ENCODE measurements at regions not wholly inside any gene's neighbourhood (a gene's known extent, or its start where the extent isn't known, plus 50 kb on each side); places are given as distances from the start of the nearest gene placed in this dataset.

- Histone ChIP-seq H3K4me3 (no peak overlapping the region), H3K9me3 (no peaks in the 10 kb centered on the region), H3K4me1 (no peaks in the 10 kb centered on the region), H3K36me3 (no peaks in the 10 kb centered on the region), H3K27ac (no peak overlapping the region), H3K27me3 (no peaks in the 10 kb centered on the region)
- in situ Hi-C loops (cut with MboI; ENCODE audit: low sequenced_read_pairs in 4 of 4): no loop called here
- DNase-seq (no peak), ATAC-seq (no peak)
- TF ChIP-seq CTCF (IDR thresholded peaks at IDR 0.05 in 4 of 5, conservative IDR thresholded peaks at IDR 0.05 in 1 of 5) (no peak), POLR2A (IDR thresholded peaks at IDR 0.05) (no peak)
- intact Hi-C loops (cut with DNase I; ENCODE audit: low total_unique reads): no loop called here
Measured at GRCh38 chr1:79478728-79479373, 472.3 kb upstream of the ADGRL4 start.

- intact Hi-C loops (cut with DNase I; ENCODE audit: low total_unique reads): no loop called here
- Histone ChIP-seq H3K36me3 (no peaks in the 10 kb centered on the region), H3K4me1 (no peaks in the 10 kb centered on the region), H3K4me3 (no peak overlapping the region), H3K27me3 (no peaks in the 10 kb centered on the region), H3K27ac (no peak overlapping the region), H3K9me3 (no peaks in the 10 kb centered on the region)
- TF ChIP-seq POLR2A (IDR thresholded peaks at IDR 0.05): no peak
- no peak for TF ChIP-seq CTCF (IDR thresholded peaks at IDR 0.05 in 4 of 5, conservative IDR thresholded peaks at IDR 0.05 in 1 of 5)
- in situ Hi-C loops (cut with MboI; ENCODE audit: low sequenced_read_pairs in 4 of 4): no loop called here
- ATAC-seq (no peak), DNase-seq (no peak)
Measured at GRCh38 chr1:79478160-79478559, 471.6 kb upstream of the ADGRL4 start.

- no peak overlapping the region for H3K27ac ChIP-seq
- no peaks in the 10 kb centered on the region for H3K9me3 ChIP-seq
- ATAC-seq (no peak), DNase-seq (no peak)
- TF ChIP-seq POLR2A (IDR thresholded peaks at IDR 0.05) (no peak), CTCF (IDR thresholded peaks at IDR 0.05 in 4 of 5, conservative IDR thresholded peaks at IDR 0.05 in 1 of 5) (no peak)
- H3K36me3 ChIP-seq: no peaks in the 10 kb centered on the region
- no peaks in the 10 kb centered on the region for H3K27me3 ChIP-seq
- in situ Hi-C loops (cut with MboI; ENCODE audit: low sequenced_read_pairs in 4 of 4): no loop called here
- H3K4me1 ChIP-seq: no peaks in the 10 kb centered on the region
- no peak overlapping the region for H3K4me3 ChIP-seq
- intact Hi-C loops (cut with DNase I; ENCODE audit: low total_unique reads): no loop called here
Measured at GRCh38 chr1:79472067-79472656, 465.6 kb upstream of the ADGRL4 start.

GRCh38 chr1:79469139-79469538, 462.6 kb upstream of the ADGRL4 start:
- DNase-seq (no peak), ATAC-seq (no peak)
- H3K9me3 ChIP-seq: no peaks in the 10 kb centered on the region
- TF ChIP-seq POLR2A (IDR thresholded peaks at IDR 0.05) (no peak), CTCF (IDR thresholded peaks at IDR 0.05 in 4 of 5, conservative IDR thresholded peaks at IDR 0.05 in 1 of 5) (no peak)
- H3K4me3 ChIP-seq: no peak overlapping the region
- in situ Hi-C loops (cut with MboI; ENCODE audit: low sequenced_read_pairs in 4 of 4) (no loop called here), intact Hi-C loops (cut with DNase I; ENCODE audit: low total_unique reads) (no loop called here)
- no peaks in the 10 kb centered on the region for H3K27me3 ChIP-seq
- H3K36me3 ChIP-seq: no peaks in the 10 kb centered on the region
- no peaks in the 10 kb centered on the region for H3K4me1 ChIP-seq
- H3K27ac ChIP-seq: no peak overlapping the region
